ENCODE measurements at regions not wholly inside any gene's neighbourhood (a gene's known extent, or its start where the extent isn't known, plus 50 kb on each side); places are given as distances from the start of the nearest gene placed in this dataset.
A peak's percentile ranks its signal among the peaks of the same experiment; 100 is the strongest.

GRCh38 chr16:64892835-64893785, 228.8 kb downstream of the CDH11 start:
- no peak for DNase-seq

- DNase-seq: no peak
Measured at GRCh38 chr16:64889446-64889845, 232.4 kb downstream of the CDH11 start.

GRCh38 chr16:64887651-64888050, 234.2 kb downstream of the CDH11 start:
- DNase-seq: no peak

GRCh38 chr16:64882078-64882784, 239.6 kb downstream of the CDH11 start:
- no peak for DNase-seq

- DNase-seq: no peak
Measured at GRCh38 chr16:64880994-64881393, 240.9 kb downstream of the CDH11 start.

GRCh38 chr16:64880006-64880405, 241.9 kb downstream of the CDH11 start:
- DNase-seq: no peak

- no peak for DNase-seq
Measured at GRCh38 chr16:64878940-64879339, 242.9 kb downstream of the CDH11 start.

- no peak for DNase-seq
Measured at GRCh38 chr16:64872101-64872500, 249.8 kb downstream of the CDH11 start.

GRCh38 chr16:64870859-64871258, 251.0 kb downstream of the CDH11 start:
- DNase-seq: peak; percentile 23

GRCh38 chr16:64869781-64870180, 252.1 kb downstream of the CDH11 start:
- no peak for DNase-seq

GRCh38 chr16:64866021-64866420, 255.8 kb downstream of the CDH11 start:
- DNase-seq: no peak

- DNase-seq: peak; percentile 25
Measured at GRCh38 chr16:64865069-64865696, 256.7 kb downstream of the CDH11 start.

GRCh38 chr16:64864232-64864809, 257.5 kb downstream of the CDH11 start:
- DNase-seq: peak; percentile 80

GRCh38 chr16:64858076-64858475, 263.8 kb downstream of the CDH11 start:
- DNase-seq: no peak

- no peak for DNase-seq
Measured at GRCh38 chr16:64857411-64857810, 264.5 kb downstream of the CDH11 start.

GRCh38 chr16:64853551-64853950, 268.3 kb downstream of the CDH11 start:
- no peak for DNase-seq

GRCh38 chr16:64846966-64847365, 274.9 kb downstream of the CDH11 start:
- no peak for DNase-seq

- no peak for DNase-seq
Measured at GRCh38 chr16:64845071-64845470, 276.8 kb downstream of the CDH11 start.

- DNase-seq: no peak
Measured at GRCh38 chr16:64841482-64841881, 280.4 kb downstream of the CDH11 start.

- DNase-seq: no peak
Measured at GRCh38 chr16:64841071-64841470, 280.8 kb downstream of the CDH11 start.

- DNase-seq: no peak
Measured at GRCh38 chr16:64830653-64831052, 291.2 kb downstream of the CDH11 start.

- no peak for DNase-seq
Measured at GRCh38 chr16:64829678-64830077, 292.2 kb downstream of the CDH11 start.

- DNase-seq: no peak
Measured at GRCh38 chr16:64826374-64826773, 295.5 kb downstream of the CDH11 start.
